PFSK-1 (cell line): ENCODE measurements at regions not wholly inside any gene's neighbourhood (a gene's known extent, or its start where the extent isn't known, plus 50 kb on each side); places are given as distances from the start of the nearest gene placed in this dataset.

Source experiments
- POLR2AphosphoS5 ChIP-seq: IDR thresholded peaks from 2 replicates; pipeline ENCODE4 v1.6.1; 2012; ENCODE audit warnings: low read depth, mild to moderate bottlenecking, control low read depth, low read length, moderate library complexity
- SIN3A ChIP-seq: IDR thresholded peaks from 2 replicates; pipeline ENCODE4 v1.6.1; 2012; ENCODE audit warnings: mild to moderate bottlenecking, low read length, moderate library complexity, borderline replicate concordance; ENCODE audit not compliant: insufficient read depth
- TAF1 ChIP-seq: IDR thresholded peaks from 2 replicates; pipeline ENCODE4 v1.6.1; 2012; ENCODE audit warnings: low read length, control low read depth, borderline replicate concordance; ENCODE audit not compliant: insufficient read depth

- no peak for TF ChIP-seq TAF1
- no peak for TF ChIP-seq POLR2AphosphoS5
- TF ChIP-seq SIN3A, result no peak
Measured at GRCh38 chr10:107918171-107918570, 753.7 kb upstream of the SORCS1 start.
